HG03196 (cell line): ENCODE measurements at regions not wholly inside any gene's neighbourhood (a gene's known extent, or its start where the extent isn't known, plus 50 kb on each side); places are given as distances from the start of the nearest gene placed in this dataset.
"Not testable (repeated sequence)": the region's sequence is repeated elsewhere in the genome, so short reads cannot be mapped to it uniquely, and the experiment has no call there.

Experiments
- ATAC-seq: cut with Tn5 transposase; IDR thresholded peaks from one replicate; pipeline ENCODE4 v1.9.1; 2021; ENCODE audit not compliant: unreplicated experiment

- no peak for ATAC-seq
These were observed 56.7 kb downstream of the CCDC74A start for GRCh38 chr2:131584380-131584779.

GRCh38 chr2:131584940-131585339 lies 57.3 kb downstream of the CCDC74A start:
- ATAC-seq, result peak; percentile 43

- ATAC-seq, result peak; percentile 75
These were observed 60.6 kb downstream of the CCDC74A start for GRCh38 chr2:131588152-131588873.

- ATAC-seq, result not testable (repeated sequence)
These were observed 61.4 kb downstream of the CCDC74A start for GRCh38 chr2:131589126-131589525.

- no peak for ATAC-seq
These were observed 62.7 kb downstream of the CCDC74A start for GRCh38 chr2:131590366-131590765.

- no peak for ATAC-seq
These were observed 63.2 kb downstream of the CCDC74A start for GRCh38 chr2:131590896-131591295.

- ATAC-seq, result not testable (repeated sequence)
These were observed 68.9 kb downstream of the CCDC74A start for GRCh38 chr2:131596561-131596960.

- not testable (repeated sequence) for ATAC-seq
These were observed 74.8 kb downstream of the CCDC74A start for GRCh38 chr2:131602444-131602843.

- ATAC-seq, result not testable (repeated sequence)
These were observed 77.0 kb downstream of the CCDC74A start for GRCh38 chr2:131604652-131605051.

GRCh38 chr2:131606366-131606765 lies 78.7 kb downstream of the CCDC74A start:
- ATAC-seq, result not testable (repeated sequence)

- not testable (repeated sequence) for ATAC-seq
These were observed 79.4 kb downstream of the CCDC74A start for GRCh38 chr2:131607056-131607455.

GRCh38 chr2:131614539-131614938 lies 86.9 kb downstream of the CCDC74A start:
- ATAC-seq, result not testable (repeated sequence)

- ATAC-seq, result not testable (repeated sequence)
These were observed 90.6 kb downstream of the CCDC74A start for GRCh38 chr2:131618320-131618719.

- ATAC-seq, result not testable (repeated sequence)
These were observed 95.2 kb downstream of the CCDC74A start for GRCh38 chr2:131622874-131623273.

GRCh38 chr2:131626011-131626410 lies 98.3 kb downstream of the CCDC74A start:
- not testable (repeated sequence) for ATAC-seq

- ATAC-seq, result not testable (repeated sequence)
These were observed 98.9 kb downstream of the CCDC74A start for GRCh38 chr2:131626565-131626964.

- not testable (repeated sequence) for ATAC-seq
These were observed 100.1 kb downstream of the CCDC74A start for GRCh38 chr2:131627777-131628176.

GRCh38 chr2:131631648-131632047 lies 104.0 kb downstream of the CCDC74A start:
- not testable (repeated sequence) for ATAC-seq

GRCh38 chr2:131633405-131633804 lies 105.7 kb downstream of the CCDC74A start:
- not testable (repeated sequence) for ATAC-seq

- not testable (repeated sequence) for ATAC-seq
These were observed 106.4 kb downstream of the CCDC74A start for GRCh38 chr2:131633827-131634695.

- ATAC-seq, result no peak
These were observed 107.9 kb downstream of the CCDC74A start for GRCh38 chr2:131635611-131636010.
